Cardiac fibroblast (primary cell): ENCODE measurements at regions not wholly inside any gene's neighbourhood (a gene's known extent, or its start where the extent isn't known, plus 50 kb on each side); places are given as distances from the start of the nearest gene placed in this dataset.

Source experiments
- DNase-seq, 2 donors: peaks; one replicate each; pipeline versions ENCODE4 v3.0.0 to v3.0.0-alpha.2; 2010; ENCODE audit warnings: low read depth in 2 of 2
- H3K4me3 ChIP-seq, 2 donors: replicated peaks in 1 of 2; 1 replicate in 1 of 2; 2 replicates in 1 of 2; pipeline ENCODE4 v1.5.1; 2011; ENCODE audit warnings: low read depth in 2 of 2, low read length in 2 of 2, mild to moderate bottlenecking in 2 of 2, moderate library complexity in 1 of 2
- CTCF ChIP-seq: IDR thresholded peaks from one replicate; pipeline ENCODE4 v1.5.1; 2011; ENCODE audit warnings: low read depth, mild to moderate bottlenecking, low read length, inconsistent platforms

DNA sequence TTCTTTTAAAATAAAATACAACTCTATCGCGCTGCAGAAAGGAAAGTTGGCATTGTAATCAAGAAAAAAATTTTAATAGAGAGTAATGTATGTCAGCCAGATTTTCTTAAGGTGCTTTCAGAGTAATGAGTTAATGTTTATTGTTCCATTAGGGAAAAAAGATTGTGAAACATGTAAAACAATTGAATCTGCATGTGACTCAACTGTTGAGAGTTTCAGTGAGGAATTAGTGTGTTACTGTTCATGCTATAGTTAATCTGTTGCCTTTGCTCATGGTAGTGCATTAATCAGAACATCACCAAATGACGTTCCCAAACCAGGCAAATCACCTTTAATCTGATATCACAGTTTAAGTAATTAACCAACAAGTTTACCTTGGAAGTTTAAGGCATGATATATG, 600.5 kb downstream of the NR2F1-AS1 start:
- no peak for TF ChIP-seq CTCF
- peak in 1 of 2 donors; percentile 41 for DNase-seq
- no peak overlapping the region for H3K4me3 ChIP-seq

- H3K4me3 ChIP-seq = no peak overlapping the region
- DNase-seq = no peak
- no peak for TF ChIP-seq CTCF
Measured at GRCh38 chr5:92979716-92980115, 601.3 kb downstream of the NR2F1-AS1 start.

GRCh38 chr5:92977846-92978540, 603.0 kb downstream of the NR2F1-AS1 start:
- DNase-seq = no peak
- no peak for TF ChIP-seq CTCF
- no peak overlapping the region for H3K4me3 ChIP-seq

GRCh38 chr5:92976156-92976555, 604.9 kb downstream of the NR2F1-AS1 start:
- no peak for DNase-seq
- no peak for TF ChIP-seq CTCF
- no peak overlapping the region for H3K4me3 ChIP-seq

- peak; percentile 22 to 25 for DNase-seq
- no peak for TF ChIP-seq CTCF
- H3K4me3 ChIP-seq = no peak overlapping the region
Measured at GRCh38 chr5:92969781-92970237, 611.2 kb downstream of the NR2F1-AS1 start.

DNA sequence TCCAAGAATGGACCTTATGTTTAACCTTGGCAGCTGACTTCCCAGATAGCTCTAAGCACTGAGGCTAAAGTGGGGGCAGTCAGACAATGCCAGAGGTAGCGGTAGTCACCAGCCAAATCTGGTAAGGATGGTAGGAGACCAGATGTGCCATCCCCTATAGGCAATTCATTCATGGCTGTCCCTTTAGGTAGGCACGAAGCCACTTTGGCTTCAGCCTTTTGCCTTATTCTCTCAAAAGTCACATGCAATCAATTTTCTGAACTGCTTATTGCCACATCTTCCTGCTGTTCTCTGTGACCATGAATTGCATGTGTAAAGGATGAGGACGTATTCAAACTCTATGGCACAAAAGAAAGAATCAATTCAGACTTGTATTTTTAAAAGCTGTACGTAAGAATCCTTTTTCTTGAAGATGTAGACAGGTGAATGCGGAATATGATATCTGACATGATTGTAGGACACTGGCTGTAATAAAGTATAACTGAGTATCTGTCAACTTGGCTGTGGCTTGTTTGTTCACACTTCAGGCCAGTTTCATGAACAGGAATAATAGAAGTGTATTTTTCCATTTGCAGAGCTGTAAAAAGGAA, 611.7 kb downstream of the NR2F1-AS1 start:
- H3K4me3 ChIP-seq = no peak overlapping the region
- no peak for TF ChIP-seq CTCF
- DNase-seq = no peak
